Stimulated activated CD8-positive, alpha-beta memory T cell treated with anti-CD3 and anti-CD28 coated beads, Interleukin-4, amount 100 ng/mL, for 48 hours (primary cell): ENCODE measurements at regions not wholly inside any gene's neighbourhood (a gene's known extent, or its start where the extent isn't known, plus 50 kb on each side); places are given as distances from the start of the nearest gene placed in this dataset.
"Not testable (repeated sequence)": the region's sequence is repeated elsewhere in the genome, so short reads cannot be mapped to it uniquely, and the experiment has no call there.

Experiments used
- DNase-seq: peaks from one replicate; pipeline ENCODE4 v3.0.0-alpha.2; 2020

GRCh38 chr6:126206504-126207246 is 133.2 kb upstream of the CENPW start:
- no peak for DNase-seq

- DNase-seq, result no peak
These were observed 129.4 kb upstream of the CENPW start for GRCh38 chr6:126210398-126211075.

- DNase-seq, result no peak
These were observed 122.4 kb upstream of the CENPW start for GRCh38 chr6:126217497-126217896.

- not testable (repeated sequence) for DNase-seq
These were observed 119.0 kb upstream of the CENPW start for GRCh38 chr6:126220901-126221300.

GRCh38 chr6:126227833-126228702 is 111.8 kb upstream of the CENPW start:
- DNase-seq, result no peak

- DNase-seq, result no peak
These were observed 107.2 kb upstream of the CENPW start for GRCh38 chr6:126232671-126233070.

GRCh38 chr6:126233192-126233591 is 106.7 kb upstream of the CENPW start:
- no peak for DNase-seq

GRCh38 chr6:126235363-126235762 is 104.6 kb upstream of the CENPW start:
- no peak for DNase-seq

GRCh38 chr6:126245077-126245476 is 94.8 kb upstream of the CENPW start:
- DNase-seq, result no peak

- no peak for DNase-seq
These were observed 87.8 kb upstream of the CENPW start for GRCh38 chr6:126252154-126252553.

- DNase-seq, result no peak
These were observed 86.5 kb upstream of the CENPW start for GRCh38 chr6:126253431-126253830.

GRCh38 chr6:126258150-126258549 is 81.8 kb upstream of the CENPW start:
- no peak for DNase-seq

GRCh38 chr6:126261792-126262421 is 78.0 kb upstream of the CENPW start:
- DNase-seq, result no peak

GRCh38 chr6:126264265-126264664 is 75.7 kb upstream of the CENPW start:
- no peak for DNase-seq

GRCh38 chr6:126266664-126267063 is 73.3 kb upstream of the CENPW start:
- no peak for DNase-seq

GRCh38 chr6:126267626-126268025 is 72.3 kb upstream of the CENPW start:
- DNase-seq, result no peak

GRCh38 chr6:126268092-126268491 is 71.8 kb upstream of the CENPW start:
- DNase-seq, result no peak

- no peak for DNase-seq
These were observed 59.6 kb upstream of the CENPW start for GRCh38 chr6:126280287-126280686.

- no peak for DNase-seq
These were observed 54.0 kb upstream of the CENPW start for GRCh38 chr6:126285871-126286365.
